IPS-NIHi11 (cell line): ENCODE measurements at regions not wholly inside any gene's neighbourhood (a gene's known extent, or its start where the extent isn't known, plus 50 kb on each side); places are given as distances from the start of the nearest gene placed in this dataset.

Experiments used
- DNase-seq: peaks from one replicate; pipeline ENCODE4 v3.0.0; 2012; ENCODE audit warnings: mixed read lengths, low spot score

DNA sequence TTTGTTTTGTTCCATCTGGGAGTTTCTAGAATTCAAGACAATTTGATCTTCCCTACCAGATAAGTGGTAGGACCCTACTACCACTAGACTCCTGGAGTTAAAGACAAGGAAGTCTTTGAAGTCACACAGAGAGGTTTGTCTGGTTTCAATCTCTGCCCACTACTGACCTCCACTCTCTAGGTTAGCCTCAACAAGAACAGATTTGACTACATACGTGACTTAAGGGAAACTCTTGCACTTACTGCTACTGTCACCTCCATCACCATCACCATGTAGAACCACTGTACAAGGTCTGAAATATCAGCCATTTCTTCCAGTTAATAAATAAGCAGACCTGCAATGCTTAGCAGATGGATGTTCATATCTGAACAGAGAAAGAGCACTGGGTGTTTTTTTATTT lies 148.3 kb upstream of the ARHGEF26 start:
- DNase-seq = no peak

DNA sequence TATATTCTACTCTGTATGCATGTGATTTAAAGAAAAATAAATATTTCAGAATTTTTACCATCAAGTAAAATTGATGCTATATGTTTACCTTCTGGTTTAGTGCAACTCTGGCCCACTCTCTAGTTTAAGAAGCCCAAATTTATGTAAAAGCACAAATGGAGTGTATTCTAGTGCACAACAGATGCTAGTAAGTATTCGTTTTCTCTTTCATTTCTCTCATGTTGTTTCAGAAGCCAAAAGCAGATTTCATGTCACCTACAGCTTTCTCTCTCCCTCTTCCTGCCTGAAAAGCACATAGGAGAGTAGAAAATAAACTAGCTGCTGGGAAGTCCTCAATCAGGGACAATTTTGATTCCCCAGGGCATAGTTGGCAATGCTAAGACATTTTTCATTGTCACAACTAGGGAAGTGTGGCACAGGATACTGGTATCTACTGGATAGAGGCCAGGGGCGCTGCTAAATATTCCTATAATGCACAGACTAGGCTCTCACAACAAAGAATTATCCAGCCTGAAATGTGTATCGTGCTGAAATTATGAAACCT lies 147.4 kb upstream of the ARHGEF26 start:
- no peak for DNase-seq

DNA sequence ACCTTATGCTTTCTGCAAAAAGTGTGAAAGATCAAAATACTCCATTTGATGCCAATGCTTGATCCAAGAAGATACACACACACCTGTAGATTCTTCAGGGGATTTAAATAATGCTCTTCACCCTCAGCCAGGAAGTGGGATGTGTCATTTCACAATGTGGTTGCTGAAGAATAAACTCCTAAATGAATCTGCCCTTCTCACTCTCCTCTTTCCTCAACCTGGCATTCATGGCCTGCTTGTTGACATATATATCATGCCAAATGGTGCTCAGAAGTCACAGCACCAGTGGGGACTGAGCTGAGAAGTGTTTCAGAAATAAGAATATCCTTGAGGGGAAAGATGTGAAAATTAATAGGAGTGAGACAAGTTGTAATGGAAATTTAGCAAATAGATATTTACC lies 146.6 kb upstream of the ARHGEF26 start:
- no peak for DNase-seq

DNA sequence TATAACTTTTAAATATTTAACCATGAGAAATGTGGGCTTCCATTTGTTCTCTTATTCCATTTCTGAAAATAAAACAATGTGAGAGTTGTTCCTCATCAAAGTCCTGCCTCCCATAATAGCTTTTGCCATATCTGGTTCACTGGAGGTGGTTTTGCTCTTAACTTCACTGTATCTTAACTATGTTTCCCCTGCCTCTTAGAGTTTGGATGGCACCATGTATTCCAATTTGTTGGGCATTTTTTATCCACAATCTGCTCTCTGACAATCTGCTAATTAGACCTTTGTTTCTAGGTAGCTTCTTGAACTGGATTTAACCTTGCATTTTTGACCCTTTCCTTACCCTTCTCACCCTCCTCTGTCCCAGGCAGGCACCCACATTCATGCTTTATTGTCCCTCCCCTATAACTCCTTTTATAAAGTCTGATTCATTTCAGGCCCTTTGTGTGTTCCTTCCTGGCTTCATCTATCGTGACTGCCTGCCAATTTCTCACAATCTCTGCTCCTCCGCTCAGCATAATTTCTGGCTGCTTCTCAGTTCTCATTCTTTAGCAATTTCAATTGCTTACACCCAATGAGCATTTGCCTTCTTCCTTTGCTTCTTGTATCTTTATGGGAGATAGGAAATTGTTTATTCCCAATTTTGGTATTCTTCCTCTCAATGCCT lies 144.2 kb upstream of the ARHGEF26 start:
- DNase-seq = no peak

DNA sequence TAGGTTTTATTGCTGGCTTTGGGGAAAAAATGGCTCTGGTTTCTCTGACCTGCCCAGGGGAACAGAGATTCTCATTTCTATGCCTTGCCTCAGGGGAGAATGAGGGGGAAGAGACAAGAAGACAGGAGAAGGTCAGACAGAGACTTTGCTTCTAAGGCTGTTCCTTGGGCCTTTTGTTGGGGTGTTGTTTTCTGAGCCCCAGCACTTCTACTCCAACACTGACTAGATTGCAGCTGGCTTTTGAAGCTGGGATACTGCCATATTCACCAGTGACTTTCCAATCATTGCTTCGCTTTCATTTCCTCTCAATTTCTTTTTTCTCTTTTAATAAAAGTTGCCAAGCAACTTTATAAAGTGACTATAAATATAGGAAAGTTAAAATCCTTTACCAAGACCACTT lies 143.2 kb upstream of the ARHGEF26 start:
- DNase-seq = no peak

DNA sequence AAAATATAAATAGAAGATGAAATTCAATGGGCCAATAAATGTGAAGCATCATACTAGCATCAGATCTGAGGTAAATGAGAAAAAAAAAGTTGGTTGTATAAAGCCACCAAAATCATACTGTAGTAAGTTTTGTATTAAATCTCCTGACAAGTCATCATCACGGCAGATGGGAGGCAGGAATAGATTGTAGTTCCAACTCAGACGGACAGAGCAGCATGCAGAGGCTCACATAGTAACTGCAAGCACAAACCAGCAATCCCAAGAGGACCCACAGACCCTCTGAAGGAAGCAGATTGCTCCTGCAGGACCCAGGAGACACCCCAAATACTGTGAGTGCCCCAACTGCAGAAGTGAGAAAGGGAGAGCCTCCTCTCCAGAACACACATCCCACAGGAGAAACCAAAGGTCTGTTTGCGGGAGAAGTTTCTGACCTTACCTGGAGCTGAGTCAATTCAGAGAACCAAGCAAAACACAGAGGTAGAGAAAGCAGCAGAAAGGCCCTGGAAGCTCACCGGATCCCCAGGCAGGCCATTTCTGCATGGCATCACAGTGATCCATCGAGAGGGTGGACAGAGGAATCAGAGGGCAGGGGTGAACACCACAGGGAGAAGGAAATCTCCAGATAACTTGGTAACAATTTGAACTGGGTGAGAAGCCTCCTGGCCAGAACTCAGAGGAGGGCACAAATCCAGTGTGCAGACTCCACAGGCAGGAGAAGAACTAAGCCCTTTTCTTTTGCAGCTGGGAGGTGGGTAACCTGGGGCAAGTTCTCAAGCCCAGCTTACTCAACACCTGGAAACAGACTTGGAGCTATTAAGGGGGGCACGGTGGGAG lies 141.6 kb upstream of the ARHGEF26 start:
- DNase-seq = no peak

DNA sequence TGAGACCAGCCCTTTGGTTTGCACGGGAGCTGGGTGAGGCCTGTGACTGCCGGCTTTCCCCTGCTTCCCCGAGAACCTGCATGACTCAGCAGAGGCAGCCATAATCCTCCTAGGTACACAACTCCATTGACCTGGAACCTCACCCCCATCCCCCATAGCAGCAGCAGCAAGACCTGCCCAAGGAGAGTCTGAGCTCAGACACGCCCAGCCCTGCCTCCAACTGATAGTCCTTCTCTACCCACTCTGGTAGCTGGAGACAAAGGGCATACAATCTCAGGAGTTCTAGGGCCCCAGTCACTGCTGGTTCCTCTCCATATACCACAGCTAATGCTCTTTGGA lies 141.0 kb upstream of the ARHGEF26 start:
- DNase-seq = no peak

DNA sequence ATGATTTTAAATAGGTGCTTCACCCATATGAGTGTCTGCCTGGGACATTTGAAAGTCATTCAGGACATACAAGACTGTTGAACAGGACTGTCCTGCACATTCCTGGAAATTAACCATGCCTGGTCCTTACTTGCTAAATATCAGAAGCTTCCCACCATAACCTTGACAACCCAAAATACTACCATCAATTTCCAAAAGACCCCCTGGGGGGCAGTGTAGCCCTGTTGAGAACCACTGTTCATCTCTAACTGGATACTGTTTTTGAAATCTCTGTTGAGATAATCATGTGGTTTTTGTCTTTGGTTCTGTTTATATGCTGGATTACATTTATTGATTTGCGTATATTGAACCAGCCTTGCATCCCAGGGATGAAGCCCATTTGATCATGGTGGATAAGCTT lies 123.8 kb upstream of the ARHGEF26 start:
- peak; percentile 34 for DNase-seq

DNA sequence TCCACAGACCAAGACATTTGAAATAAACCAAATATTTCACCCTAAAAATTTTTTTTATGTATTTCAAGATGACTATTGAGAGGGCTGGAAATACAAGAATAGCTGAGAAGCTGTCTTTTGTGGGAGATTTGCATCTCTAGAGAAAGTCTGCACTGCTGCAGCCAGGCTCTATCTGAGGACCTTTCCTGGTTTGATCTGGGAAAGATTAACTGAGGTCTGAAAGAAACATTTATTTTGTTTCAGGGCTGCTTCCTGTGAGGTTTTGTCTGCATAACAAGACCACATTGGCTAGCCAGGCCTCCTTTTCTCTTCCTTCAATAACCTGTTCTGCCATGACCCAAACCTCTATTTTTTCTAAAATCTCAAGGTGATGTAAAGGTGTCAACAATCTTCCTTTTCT lies 117.5 kb upstream of the ARHGEF26 start:
- DNase-seq = no peak

DNA sequence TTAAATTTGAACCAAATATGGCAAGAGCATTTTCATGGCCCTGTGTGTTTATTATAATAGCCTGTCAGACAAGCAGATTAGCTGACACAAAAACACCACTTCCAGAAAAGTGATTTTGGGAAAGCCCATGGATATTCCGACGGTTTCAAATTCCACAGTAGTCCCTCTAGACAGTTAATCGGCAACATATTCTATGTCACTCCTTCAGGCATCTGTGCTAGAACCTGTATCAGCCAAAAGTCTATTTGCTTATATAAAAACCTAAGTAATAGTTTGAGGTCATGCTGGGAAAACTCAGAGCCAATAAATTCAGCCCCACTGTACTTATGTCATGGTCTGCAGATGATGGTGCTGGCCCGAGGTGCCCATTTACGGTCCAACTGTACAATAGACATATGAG lies 110.2 kb upstream of the ARHGEF26 start:
- DNase-seq = no peak

DNA sequence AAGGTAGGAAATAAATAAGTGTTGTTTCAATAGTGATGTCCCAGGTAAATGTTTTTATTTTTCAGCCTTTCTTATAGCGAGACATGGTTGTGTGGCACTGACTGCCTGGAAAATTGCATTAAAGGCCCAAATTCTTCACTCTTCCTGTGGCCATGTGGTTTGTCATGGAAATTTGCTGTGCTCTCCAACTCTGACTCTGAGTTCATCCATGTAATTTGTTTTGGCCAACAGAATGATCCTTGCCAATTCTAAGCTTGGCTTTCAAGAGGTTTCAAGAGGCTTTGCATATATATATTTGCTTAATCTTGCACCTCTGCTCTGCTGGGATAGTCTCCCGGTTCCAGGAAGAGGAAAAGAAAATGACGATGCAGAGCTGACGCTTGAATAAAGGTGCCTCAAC lies 107.5 kb upstream of the ARHGEF26 start:
- no peak for DNase-seq

DNA sequence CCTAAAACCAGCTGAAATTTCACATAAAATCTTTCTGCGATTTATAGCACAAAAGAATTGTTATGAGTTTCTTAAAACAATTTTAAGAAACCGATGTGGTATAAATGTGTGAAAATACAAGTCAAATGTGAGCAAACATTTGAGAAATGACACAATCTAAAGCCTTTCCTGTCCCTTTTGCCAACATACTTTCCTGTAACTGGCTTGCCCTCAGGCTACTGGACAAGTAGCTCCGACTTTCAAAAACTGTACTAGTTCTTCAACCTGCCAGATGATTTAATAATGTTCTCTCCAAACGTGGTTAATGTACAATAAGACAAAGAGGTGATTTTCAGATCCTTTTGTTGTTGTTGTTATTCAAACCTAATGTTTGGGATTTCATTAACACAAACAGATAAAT lies 105.9 kb upstream of the ARHGEF26 start:
- DNase-seq = no peak

DNA sequence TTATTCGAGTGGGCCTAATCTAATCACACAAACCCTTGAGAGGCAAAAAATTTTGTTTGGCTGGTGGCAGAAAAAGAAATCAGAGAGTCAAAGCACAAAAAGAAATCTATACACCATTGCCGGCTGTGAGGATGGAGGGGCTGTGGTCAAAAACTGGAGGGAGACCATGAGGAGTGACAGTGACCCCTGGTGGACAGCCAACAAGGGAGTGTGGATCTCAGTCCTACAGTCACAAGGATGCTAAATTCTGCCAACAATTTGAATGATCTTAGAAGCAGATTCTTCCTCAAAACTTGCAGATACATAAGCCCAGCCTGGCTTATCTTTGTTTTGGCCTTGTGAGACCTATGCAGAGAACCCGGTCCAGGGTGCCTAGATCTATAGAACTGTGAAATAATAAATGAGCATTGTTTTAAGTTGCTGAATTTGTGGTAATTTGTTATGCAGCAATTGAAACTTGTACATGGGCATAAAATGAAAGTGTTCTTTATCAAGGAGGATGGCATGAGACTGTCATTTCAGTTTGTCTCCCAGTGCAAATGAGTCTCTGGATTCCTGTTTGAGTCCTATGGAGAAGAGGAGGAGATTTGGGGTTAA lies 103.0 kb upstream of the ARHGEF26 start:
- DNase-seq = peak; percentile 69

DNA sequence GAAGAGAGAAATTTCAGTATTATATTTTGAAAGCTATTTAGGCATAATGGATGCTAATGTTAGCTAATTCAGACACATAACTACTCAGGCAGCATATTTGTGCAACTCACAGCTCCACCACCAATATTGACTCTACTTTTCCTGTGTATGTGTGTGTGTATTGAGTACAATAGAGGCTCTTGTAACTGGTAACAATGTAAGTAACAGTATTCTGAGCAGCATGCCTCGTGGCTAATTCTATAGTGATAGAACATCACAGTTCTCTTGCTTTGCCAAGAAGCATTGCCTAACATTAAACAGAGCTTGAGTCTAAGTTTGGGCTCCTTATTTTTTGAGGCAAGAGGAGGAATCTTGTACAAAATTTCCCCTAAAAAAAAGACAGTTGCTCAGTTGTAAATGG lies 98.6 kb upstream of the ARHGEF26 start:
- no peak for DNase-seq

DNA sequence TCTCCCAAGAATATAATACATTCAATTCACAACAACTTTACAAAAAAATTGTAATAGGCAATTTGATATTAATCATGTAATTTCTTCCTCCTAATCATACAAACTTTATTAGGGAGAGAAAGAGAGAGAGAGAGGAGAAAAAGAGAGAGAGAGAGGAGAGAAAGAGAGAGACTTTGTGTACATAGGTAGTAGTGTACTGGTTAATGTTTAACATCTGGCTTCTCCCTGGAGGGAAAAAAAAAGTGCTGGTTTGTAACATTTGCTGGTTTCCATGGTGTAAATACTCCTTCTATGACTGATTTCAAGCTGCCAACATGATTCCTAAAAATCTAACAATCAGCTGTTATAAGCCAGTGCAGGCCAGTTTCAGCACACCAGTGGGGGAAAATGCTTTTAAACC lies 98.0 kb upstream of the ARHGEF26 start:
- no peak for DNase-seq

DNA sequence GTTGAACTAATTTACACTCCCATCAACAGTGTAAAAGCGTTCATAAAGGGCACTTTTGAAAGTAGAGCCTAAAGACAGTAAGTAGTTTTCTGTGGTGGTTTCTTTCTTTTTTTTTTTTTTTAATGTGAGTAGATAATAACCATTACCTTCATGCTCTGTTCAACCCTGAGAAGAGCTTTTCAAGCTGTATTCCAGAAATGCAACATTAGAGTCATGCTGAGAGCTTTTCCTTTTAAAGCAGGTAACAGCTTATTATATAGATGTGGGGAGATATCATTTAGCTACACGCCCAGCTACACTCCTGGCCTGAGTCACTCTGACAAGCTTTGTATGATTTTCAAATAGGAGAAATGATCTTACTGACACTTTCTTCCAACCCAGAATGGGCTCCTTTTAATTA lies 96.2 kb upstream of the ARHGEF26 start:
- DNase-seq = no peak

DNA sequence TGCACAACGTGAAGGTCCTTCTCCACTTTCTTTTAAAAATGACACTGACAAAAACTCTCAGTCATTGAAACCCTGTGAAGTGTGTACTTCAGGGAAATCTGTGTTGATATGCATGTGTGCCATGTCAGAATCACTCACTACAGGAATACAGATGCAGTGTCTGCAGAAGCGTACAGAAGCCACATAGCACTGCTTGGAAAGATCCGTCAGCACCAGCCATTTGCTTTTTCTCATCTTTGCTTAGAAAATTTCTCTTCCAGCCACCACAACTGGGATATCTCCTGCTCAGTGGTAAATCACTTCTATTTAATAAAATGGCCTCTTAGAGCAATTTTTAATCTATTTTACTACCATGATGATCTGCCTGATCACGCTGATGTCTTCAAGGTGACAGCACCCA lies 91.3 kb upstream of the ARHGEF26 start:
- no peak for DNase-seq

DNA sequence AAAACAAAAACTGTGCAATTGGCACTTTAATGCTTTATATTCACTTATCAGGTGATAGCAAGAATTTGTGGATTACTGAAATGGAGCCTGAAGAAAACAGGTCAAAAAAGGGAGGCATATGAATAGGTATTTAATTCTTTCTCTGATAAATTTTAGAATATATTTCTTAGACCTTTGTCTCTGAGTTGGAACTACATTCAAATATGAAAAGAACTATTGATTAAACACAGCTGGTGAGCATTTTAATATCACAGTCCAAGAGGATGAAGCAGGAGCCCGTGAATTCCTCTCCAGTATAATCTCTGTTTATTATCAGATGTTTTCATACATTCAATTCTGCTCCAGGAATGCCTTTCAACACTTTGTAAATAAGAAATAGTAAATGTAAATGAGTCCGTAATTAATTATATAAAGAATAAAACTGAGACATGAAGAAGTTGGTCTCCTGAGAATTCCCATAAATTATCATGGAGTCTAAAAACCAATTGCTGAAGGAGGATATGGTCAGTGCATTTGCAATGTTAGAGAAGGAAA lies 86.3 kb upstream of the ARHGEF26 start:
- no peak for DNase-seq

DNA sequence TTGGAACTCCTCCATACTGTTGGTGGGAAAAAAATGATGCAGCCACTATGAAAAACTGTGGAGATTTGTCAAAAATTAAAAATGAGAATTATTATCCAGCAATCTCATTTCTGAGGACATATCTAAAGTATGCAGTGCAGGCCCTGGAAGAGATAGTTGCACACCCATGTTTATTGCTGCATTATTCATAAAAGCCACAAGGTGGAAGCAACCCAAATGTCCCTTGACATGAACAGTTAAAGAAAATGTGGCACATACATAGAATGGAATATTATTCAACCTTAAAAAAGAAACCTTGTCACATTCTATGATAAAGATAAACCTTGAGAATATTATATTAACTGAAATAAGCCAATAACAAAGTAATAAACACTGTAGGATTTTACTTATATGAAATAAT lies 80.9 kb upstream of the ARHGEF26 start:
- DNase-seq = no peak

DNA sequence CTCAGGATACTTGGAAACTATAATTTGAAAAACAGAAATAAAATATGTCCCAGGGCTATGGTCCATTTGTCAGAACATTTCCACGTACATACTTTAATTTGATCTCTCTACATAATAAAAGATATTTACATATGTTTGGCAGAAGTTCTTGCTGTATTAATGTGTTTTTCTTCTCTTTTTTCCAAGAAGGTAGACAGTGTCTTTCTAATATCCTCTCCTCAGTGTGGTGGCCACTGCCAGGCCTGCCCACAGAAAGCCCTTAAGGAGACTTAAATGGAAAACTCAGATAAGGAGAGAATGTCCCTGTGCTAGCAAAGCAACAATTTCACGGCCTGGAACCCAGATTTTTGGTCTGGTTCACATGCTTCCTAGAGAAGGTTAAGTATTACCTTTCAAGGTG lies 76.5 kb upstream of the ARHGEF26 start:
- DNase-seq = no peak

DNA sequence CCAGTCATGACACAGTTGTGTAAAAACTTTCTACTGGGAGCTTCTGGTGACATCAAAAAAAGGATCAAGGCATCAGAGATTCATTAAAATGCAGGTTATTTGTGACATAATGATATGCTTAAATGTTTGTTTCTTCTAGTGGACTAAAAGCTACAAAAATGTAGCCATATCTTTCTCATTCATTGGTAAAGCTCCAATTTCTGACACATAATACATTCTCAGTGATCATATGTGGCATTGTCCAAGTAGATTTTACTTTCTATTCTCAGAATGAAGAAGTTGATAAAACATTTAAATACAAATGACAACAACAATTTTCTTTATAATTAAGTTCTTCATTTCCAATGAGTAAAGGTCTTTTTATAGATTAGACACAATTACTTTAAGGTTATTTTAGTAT lies 71.0 kb upstream of the ARHGEF26 start:
- DNase-seq = no peak

DNA sequence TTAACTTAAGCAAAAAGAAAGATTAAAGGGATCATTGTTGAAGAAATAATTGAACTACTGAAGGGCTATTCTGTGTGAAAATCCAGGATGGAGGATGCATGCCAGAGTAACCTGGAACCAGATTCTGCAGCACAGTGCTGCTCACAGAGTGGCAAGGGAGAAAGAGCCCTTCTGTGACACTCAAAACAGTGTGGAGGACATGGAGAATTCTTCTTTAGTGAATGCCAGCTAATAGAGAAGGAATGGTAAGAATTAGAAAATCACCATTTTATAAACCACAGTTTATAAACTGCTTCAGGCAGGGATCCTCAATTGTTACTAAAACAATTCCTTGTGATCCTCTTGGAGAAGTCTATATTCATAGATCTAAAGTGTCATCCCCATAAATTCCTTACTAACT lies 70.4 kb upstream of the ARHGEF26 start:
- no peak for DNase-seq

DNA sequence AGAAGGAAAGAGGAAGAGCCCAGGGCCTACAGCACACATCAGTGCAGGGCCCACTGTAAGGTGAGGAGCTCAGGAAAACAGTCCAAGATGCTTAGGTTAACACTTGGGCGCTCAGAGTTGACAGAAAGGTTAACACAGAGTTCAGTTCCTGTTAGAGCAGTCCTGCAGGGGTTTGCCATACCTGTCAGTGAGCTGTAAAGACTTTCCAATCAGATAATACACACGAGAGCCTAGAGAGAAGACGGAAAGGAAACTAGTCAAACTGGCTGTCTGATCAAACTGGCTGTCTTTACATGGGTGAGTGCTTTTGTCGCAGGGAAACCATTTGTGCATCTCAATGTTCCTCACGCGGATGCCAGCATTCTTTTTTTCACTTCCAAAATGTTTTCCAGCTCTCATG lies 61.4 kb upstream of the ARHGEF26 start:
- DNase-seq = peak; percentile 8
